ENCODE measurements at regions not wholly inside any gene's neighbourhood (a gene's known extent, or its start where the extent isn't known, plus 50 kb on each side); places are given as distances from the start of the nearest gene placed in this dataset.

DNA sequence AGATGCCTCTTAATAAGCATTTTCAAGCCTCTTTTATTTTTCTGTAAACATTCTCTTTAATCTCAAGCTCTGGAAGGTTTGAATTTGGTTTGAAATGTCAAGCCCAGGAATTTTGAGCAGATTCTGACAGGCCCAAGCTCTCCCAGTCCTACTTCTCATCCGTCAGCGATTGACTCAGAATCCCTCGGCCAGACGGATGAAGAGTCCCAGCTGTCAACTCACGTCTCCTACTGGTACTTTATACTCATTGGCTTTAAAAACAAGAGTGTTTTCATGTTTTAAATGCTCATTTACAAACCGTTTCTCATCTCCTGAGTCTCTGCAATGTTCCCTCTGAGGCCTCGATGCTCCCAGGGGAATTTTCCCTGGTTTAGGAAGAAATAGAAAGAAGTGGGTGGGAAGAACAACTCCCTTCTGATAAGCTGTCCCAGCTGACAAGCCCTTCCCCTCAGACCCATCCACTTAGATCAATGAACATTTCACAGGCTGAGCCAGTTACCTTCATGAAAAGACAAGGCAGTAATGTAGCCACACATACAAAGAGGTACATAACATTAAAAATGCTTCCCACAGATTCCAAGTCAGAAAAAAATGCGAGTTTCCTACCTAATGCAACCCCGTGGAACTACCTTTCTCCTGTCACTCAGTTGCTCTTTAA lies 478.2 kb upstream of the DPH6 start:
- TF ChIP-seq, protein P1, sequence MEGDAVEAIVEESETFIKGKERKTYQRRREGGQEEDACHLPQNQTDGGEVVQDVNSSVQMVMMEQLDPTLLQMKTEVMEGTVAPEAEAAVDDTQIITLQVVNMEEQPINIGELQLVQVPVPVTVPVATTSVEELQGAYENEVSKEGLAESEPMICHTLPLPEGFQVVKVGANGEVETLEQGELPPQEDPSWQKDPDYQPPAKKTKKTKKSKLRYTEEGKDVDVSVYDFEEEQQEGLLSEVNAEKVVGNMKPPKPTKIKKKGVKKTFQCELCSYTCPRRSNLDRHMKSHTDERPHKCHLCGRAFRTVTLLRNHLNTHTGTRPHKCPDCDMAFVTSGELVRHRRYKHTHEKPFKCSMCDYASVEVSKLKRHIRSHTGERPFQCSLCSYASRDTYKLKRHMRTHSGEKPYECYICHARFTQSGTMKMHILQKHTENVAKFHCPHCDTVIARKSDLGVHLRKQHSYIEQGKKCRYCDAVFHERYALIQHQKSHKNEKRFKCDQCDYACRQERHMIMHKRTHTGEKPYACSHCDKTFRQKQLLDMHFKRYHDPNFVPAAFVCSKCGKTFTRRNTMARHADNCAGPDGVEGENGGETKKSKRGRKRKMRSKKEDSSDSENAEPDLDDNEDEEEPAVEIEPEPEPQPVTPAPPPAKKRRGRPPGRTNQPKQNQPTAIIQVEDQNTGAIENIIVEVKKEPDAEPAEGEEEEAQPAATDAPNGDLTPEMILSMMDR (IDR thresholded peaks at IDR 0.05), result no peak
- no peak for TF ChIP-seq ZFX (IDR thresholded peaks at IDR 0.05; ENCODE audit: borderline replicate concordance)

Data from 22Rv1 (cell line).